ENCODE measurements at regions not wholly inside any gene's neighbourhood (a gene's known extent, or its start where the extent isn't known, plus 50 kb on each side); places are given as distances from the start of the nearest gene placed in this dataset.

GRCh38 chr5:125365747-125366146 is 619.3 kb upstream of the ZNF608 start:
- no peak overlapping the region for H3K4me3 ChIP-seq (ENCODE audit: low read depth, low read length)
- DNase-seq (ENCODE audit: low read depth), result no peak
- no peak for TF ChIP-seq CTCF (IDR thresholded peaks at IDR 0.05; ENCODE audit: low read depth, low read length, missing control alignments)
- in situ Hi-C loops (cut with HindIII; ENCODE audit: low sequenced_read_pairs), result no loop called here

GRCh38 chr5:125367702-125368101 is 621.3 kb upstream of the ZNF608 start:
- in situ Hi-C loops (cut with HindIII; ENCODE audit: low sequenced_read_pairs), result no loop called here
- no peak for TF ChIP-seq CTCF (IDR thresholded peaks at IDR 0.05; ENCODE audit: low read depth, low read length, missing control alignments)
- DNase-seq (ENCODE audit: low read depth), result no peak
- no peak overlapping the region for H3K4me3 ChIP-seq (ENCODE audit: low read depth, low read length)

GRCh38 chr5:125370461-125371205 is 624.2 kb upstream of the ZNF608 start:
- in situ Hi-C loops (cut with HindIII; ENCODE audit: low sequenced_read_pairs), result no loop called here
- H3K4me3 ChIP-seq (ENCODE audit: low read depth, low read length), result no peak overlapping the region
- no peak for TF ChIP-seq CTCF (IDR thresholded peaks at IDR 0.05; ENCODE audit: low read depth, low read length, missing control alignments)
- no peak for DNase-seq (ENCODE audit: low read depth)

DNA sequence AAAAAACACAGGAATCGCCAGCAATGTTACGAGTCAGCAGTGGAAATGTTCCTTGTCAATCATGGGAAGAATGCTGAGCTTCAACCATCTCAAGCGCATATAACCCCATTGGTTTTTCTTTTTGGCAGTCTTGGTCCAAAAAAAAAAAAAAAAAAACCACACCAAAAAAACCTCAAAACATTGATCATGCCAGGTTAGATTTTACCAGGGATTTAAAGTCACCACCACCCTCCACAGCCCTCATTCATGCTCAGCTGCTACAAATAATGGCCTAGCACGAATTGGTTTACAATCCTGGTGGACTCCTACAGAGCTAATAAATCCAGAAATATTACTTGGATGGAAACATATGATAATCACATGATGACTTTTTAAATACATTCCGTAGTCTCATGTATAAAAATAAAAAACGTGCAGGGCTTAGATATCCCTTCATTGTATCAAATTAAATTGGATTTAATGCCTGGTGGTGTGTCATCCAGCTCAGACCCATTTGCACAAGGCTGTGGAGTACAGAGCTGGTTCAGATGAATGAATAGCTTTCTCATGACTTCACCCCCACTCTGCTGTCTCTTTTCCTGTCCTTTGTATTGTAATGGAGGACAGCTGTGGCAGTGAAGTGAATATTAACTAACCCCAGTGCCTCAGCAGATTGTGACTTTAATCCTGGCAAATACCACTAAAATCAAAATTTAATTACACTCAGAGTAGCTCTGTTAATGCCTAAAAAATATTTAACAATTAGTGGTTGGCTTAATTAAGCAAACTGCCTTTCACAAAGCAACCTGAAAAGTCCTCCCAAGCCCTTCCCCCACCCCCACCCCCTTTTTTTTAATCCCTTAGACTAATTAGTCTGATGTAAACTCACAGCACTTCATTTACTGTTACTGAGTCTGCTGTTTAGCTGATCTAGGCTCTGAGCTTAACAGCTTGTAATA is 626.5 kb upstream of the ZNF608 start:
- in situ Hi-C loops (cut with HindIII; ENCODE audit: low sequenced_read_pairs), result no loop called here
- no peak for TF ChIP-seq CTCF (IDR thresholded peaks at IDR 0.05; ENCODE audit: low read depth, low read length, missing control alignments)
- H3K4me3 ChIP-seq (ENCODE audit: low read depth, low read length), result no peak overlapping the region
- peak; percentile 28 for DNase-seq (ENCODE audit: low read depth)

DNA sequence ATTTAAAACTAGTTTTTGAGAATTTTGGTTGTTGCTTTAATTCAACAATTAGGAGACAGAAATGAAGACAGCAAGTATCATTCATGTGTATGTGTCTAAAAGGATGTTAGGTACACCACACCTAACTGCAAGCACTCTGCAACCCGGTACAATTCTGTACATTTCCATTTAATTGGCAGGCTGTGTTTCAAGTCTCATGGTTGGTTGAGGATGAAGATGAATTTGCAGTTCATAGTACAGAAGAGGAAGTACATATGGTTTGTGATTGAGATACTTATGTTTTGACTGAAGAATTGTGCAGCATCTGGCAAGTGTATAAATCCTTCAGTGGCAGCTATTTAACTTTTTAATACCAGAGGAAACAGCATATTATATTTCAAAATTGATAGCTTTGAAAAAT is 628.7 kb upstream of the ZNF608 start:
- TF ChIP-seq CTCF (IDR thresholded peaks at IDR 0.05; ENCODE audit: low read depth, low read length, missing control alignments), result no peak
- H3K4me3 ChIP-seq (ENCODE audit: low read depth, low read length), result no peak overlapping the region
- in situ Hi-C loops (cut with HindIII; ENCODE audit: low sequenced_read_pairs), result no loop called here
- no peak for DNase-seq (ENCODE audit: low read depth)

GRCh38 chr5:125376059-125376641 is 629.7 kb upstream of the ZNF608 start:
- no peak for TF ChIP-seq CTCF (IDR thresholded peaks at IDR 0.05; ENCODE audit: low read depth, low read length, missing control alignments)
- DNase-seq (ENCODE audit: low read depth), result no peak
- no peak overlapping the region for H3K4me3 ChIP-seq (ENCODE audit: low read depth, low read length)
- in situ Hi-C loops (cut with HindIII; ENCODE audit: low sequenced_read_pairs), result no loop called here
